ENCODE measurements at regions not wholly inside any gene's neighbourhood (a gene's known extent, or its start where the extent isn't known, plus 50 kb on each side); places are given as distances from the start of the nearest gene placed in this dataset.
"Not testable (repeated sequence)": the region's sequence is repeated elsewhere in the genome, so short reads cannot be mapped to it uniquely, and the experiment has no call there.

GRCh38 chr7:20839196-20839735 lies 52.6 kb upstream of the SP8 start:
- DNase-seq (ENCODE audit: low spot score): no peak

DNA sequence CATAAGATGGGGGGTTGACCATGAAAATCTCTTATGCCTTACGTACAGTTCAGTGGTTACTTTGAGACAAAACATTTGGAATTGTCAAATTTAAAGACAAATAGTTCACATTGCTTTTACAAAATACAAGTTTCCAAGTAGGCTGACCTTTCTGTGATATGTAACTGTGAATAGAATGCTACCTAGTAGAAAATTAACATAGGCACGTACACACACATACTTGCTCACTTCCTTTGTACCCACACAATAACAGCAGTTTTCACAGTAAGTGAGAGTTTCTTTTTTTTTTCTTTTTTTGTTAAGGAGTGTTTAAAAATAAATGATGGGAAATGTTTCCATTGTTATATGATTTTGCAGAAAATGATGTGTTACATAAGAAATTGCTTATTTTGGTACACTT lies 53.3 kb upstream of the SP8 start:
- no peak for DNase-seq (ENCODE audit: low spot score)

GRCh38 chr7:20846791-20847190 lies 60.1 kb upstream of the SP8 start:
- DNase-seq (ENCODE audit: low spot score): no peak

- no peak for DNase-seq (ENCODE audit: low spot score)
Measured at GRCh38 chr7:20858951-20859350, 72.3 kb upstream of the SP8 start.

DNA sequence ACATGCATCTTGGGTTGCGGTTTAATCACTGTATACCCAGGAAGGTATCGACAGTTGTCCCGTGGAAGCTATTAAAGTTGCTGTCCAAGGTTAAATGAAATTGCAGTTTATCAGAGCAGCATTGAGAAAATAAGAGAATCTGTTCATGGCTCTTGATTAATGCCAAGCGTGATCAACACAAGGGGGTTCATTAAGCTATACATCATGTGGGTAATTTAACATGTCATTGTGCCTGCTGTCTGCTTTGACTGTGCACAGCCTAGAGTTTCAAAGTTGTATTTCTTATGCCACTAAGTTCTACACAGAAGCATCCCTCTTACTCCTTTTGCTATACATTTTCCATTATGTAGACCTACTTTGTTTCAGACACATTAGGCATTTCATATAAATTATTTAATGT lies 74.8 kb upstream of the SP8 start:
- DNase-seq (ENCODE audit: low spot score): no peak

DNA sequence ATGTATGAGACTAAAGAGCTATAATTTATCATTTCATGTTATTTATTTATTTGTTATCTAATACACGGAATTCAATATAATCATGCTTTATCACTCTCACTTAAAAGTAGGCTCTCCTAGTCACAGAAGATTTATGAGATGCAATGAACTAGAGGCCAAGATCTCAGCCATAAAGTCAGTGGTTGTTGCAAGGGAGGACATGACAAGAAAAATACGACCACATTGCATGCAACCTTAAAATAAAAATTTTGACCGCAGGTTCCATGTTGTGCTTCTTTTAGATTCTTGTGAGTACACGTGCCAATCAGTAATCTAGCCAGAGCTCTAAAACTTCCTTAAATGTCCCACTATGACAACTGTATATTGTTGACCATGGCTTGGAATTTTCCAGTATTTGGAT lies 75.9 kb upstream of the SP8 start:
- DNase-seq (ENCODE audit: low spot score): no peak

DNA sequence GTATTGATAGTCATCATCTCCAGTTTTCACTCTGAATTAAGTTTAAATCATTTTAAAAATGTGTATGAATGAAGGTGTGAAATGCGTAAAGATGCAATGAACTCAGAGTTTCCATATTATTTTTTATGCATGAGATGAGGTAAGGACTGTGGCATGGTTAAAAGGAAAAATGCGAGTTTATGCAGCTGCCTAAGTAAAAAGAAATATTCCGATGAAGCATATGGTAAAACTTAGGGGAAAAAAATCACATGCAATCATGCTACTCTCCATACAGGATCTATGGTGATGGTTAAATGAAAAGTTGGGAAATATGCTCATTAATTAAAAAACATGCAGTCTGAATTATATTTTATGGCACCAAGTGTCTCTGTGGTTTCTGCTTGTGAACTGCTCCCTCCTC lies 77.5 kb upstream of the SP8 start:
- DNase-seq (ENCODE audit: low spot score): no peak

DNA sequence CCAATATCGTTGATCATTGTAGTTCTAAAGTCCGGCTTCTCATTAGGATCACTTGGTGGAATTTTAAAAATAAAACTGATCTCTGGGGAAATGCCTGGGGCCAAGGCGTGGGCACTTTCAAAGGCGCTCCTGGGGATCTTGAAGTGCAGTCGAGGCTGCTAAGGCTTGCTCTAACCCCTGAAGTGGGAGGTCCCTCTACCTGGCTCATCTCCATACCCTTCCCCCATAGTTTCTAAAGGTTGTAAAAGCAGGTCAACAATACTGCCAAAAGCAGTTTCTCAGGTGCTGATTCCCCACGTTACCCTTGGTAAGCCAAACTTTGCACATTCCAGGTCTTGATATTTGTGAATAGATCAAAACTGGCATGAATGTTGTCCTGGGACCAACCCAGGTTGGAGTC lies 79.0 kb upstream of the SP8 start:
- DNase-seq (ENCODE audit: low spot score): no peak

- DNase-seq (ENCODE audit: low spot score): no peak
Measured at GRCh38 chr7:20870977-20871376, 84.3 kb upstream of the SP8 start.

- DNase-seq (ENCODE audit: low spot score): no peak
Measured at GRCh38 chr7:20892776-20893175, 106.1 kb upstream of the SP8 start.

- no peak for DNase-seq (ENCODE audit: low spot score)
Measured at GRCh38 chr7:20894806-20895205, 108.1 kb upstream of the SP8 start.

DNA sequence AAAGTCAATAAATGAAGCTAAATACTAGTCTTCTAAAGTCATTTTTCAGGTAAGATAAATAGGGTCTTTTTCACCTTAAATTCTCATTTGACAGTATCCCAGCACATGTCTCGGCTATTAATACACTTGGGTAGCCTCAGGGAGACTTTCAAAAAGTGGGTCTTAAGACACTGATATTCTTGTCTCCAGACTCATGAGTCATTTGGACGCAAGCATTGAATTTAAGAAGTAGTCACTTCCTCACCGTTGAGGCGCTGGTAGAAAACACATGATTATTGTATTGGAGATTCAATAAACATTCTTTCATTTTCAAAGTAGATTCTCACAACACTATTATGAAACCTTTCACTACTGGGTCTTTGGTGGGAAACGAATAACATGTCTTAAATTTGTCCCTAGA lies 108.9 kb upstream of the SP8 start:
- DNase-seq (ENCODE audit: low spot score): no peak

DNA sequence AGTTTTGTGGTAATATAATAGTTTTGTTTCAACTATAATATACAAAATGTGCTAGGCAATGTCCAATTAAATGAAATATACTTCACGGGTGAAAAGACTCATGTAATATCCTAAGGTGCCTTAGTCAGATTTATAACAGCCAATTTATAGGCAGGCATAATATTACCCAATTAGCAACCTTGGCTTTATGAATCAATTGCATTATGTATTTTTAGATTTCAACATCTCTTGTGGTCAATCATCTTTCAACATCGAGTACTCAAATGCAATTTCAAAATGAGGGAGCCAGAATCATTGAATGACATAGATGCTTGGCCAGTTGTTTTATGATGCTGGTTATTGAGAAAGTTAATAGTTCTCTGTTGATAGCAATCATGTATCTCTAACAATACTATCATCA lies 110.3 kb upstream of the SP8 start:
- DNase-seq (ENCODE audit: low spot score): no peak

DNA sequence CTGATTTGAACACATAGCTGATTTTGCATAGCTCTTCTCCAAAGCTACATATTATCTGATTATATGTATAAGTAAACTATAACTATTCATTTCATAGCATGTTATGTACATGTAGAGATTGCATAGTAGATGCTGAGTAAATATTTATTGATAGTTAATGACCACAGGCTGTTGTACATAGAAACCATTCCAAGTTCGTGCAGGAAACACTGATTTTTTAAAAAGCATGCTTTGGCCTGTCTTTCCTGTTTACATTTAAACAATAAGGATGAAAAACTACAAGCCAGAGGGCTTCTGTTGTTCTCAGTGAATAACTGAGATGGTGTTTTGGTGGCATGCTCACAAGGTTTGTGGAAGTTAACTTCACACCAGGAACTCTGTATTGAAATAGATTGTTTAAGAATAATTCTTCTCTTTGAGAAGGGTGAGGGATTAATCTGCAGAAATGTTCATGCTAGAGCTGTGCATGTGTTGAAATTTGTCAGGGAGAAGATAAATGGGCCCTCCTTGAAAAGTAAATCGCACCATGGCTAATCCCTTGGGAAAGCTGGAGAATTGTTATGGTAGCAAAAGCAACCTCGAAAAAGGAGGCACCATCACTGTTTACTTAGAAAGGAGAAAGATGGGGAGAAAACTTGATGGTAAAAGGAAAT lies 120.2 kb upstream of the SP8 start:
- no peak for DNase-seq (ENCODE audit: low spot score)

DNA sequence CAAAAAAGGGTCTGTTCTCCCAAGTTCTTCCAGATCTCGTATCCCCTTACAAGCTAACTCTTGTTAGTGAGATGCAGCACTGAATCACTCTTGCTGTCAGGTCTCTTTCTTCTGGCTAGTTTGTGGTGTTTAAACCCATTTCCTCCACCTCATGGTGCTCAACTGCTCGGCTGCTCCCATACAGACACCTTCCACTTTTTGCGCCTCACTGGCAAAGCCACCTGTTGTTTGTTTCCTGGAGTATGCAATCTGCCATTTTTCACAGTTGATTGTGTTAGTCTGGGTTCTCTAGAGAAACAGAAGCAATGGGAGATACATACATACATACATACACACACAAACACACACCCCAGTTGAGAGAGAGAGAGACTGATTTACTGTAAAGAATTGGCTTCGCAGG lies 124.4 kb upstream of the SP8 start:
- DNase-seq (ENCODE audit: low spot score): no peak

GRCh38 chr7:20913853-20914252 lies 127.2 kb upstream of the SP8 start:
- DNase-seq (ENCODE audit: low spot score): no peak

DNA sequence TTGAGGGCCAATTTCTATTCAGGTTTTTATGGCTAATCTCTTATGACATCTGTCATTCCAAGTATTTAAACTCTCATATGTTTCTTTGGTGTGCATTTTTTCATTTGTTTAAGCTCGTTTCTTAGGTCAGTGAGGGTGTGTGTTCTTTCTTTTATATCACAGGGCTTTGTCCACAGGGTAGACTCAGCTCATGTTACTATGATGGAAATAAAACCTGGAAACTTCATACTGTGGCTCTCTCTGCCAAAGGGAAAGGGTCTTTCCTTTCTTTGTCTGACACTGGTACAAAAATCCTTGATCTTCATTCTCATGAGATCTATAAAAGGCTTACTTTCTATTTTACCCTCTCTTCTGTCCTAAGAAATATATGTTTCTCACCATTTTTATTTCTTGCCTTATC lies 129.6 kb upstream of the SP8 start:
- no peak for DNase-seq (ENCODE audit: low spot score)

- no peak for DNase-seq (ENCODE audit: low spot score)
Measured at GRCh38 chr7:20917603-20918002, 130.9 kb upstream of the SP8 start.

- no peak for DNase-seq (ENCODE audit: low spot score)
Measured at GRCh38 chr7:20918156-20918555, 131.5 kb upstream of the SP8 start.

GRCh38 chr7:20927178-20927577 lies 140.5 kb upstream of the SP8 start:
- not testable (repeated sequence) for DNase-seq (ENCODE audit: low spot score)

GRCh38 chr7:20927976-20928375 lies 141.3 kb upstream of the SP8 start:
- DNase-seq (ENCODE audit: low spot score): no peak

GRCh38 chr7:20929199-20929598 lies 142.5 kb upstream of the SP8 start:
- DNase-seq (ENCODE audit: low spot score): no peak

- DNase-seq (ENCODE audit: low spot score): no peak
Measured at GRCh38 chr7:20931739-20932138, 145.1 kb upstream of the SP8 start.

All from umbilical cord (tissue), 1 donor.